Small intestine (tissue), 7 donors: ENCODE measurements at regions not wholly inside any gene's neighbourhood (a gene's known extent, or its start where the extent isn't known, plus 50 kb on each side); places are given as distances from the start of the nearest gene placed in this dataset.
A peak's percentile ranks its signal among the peaks of the same experiment; 100 is the strongest.

ENCODE experiments used
- DNase-seq, 2 donors: peaks; one replicate each; pipeline versions ENCODE4 v3.0.0 to v3.0.0-alpha.2; 2013
- FAIRE-seq: peaks from 2 replicates; lab custom pipeline; 2012; peaks lifted over from hg19 to GRCh38; lab: Jason Lieb, UNC
- H3K27ac ChIP-seq, 3 donors: one replicate each; pipeline ENCODE4 v1.5.1; 2013; ENCODE audit warnings: low read length in 2 of 3, mild to moderate bottlenecking in 2 of 3, control low read depth in 1 of 3, inconsistent platforms in 1 of 3, low read depth in 1 of 3, moderate library complexity in 1 of 3
- H3K27me3 ChIP-seq, 3 donors: one replicate each; pipeline ENCODE4 v1.6.1; 2013; ENCODE audit warnings: low read length in 3 of 3, inconsistent platforms in 1 of 3; ENCODE audit not compliant: control insufficient read depth in 3 of 3, insufficient read depth in 3 of 3
- H3K36me3 ChIP-seq, 3 donors: one replicate each; pipeline ENCODE4 v1.6.1; 2013; ENCODE audit warnings: low read length in 3 of 3, inconsistent platforms in 1 of 3, low read depth in 1 of 3, mild to moderate bottlenecking in 1 of 3, moderate library complexity in 1 of 3; ENCODE audit not compliant: control insufficient read depth in 3 of 3, insufficient read depth in 2 of 3
- H3K4me1 ChIP-seq, 3 donors: one replicate each; pipeline ENCODE4 v1.6.1; 2013; ENCODE audit warnings: low read length in 2 of 3, inconsistent platforms in 1 of 3, low read depth in 1 of 3, mild to moderate bottlenecking in 1 of 3, moderate library complexity in 1 of 3; ENCODE audit not compliant: control insufficient read depth in 3 of 3, insufficient read depth in 2 of 3
- H3K4me3 ChIP-seq, 3 donors: one replicate each; pipeline ENCODE4 v1.5.1; 2013; ENCODE audit warnings: low read length in 3 of 3, control low read depth in 1 of 3, inconsistent platforms in 1 of 3, low read depth in 1 of 3, mild to moderate bottlenecking in 1 of 3, moderate library complexity in 1 of 3
- H3K9me3 ChIP-seq, 2 donors: one replicate each; pipeline ENCODE4 v1.6.1; 2013; ENCODE audit warnings: low read depth in 1 of 2, low read length in 1 of 2; ENCODE audit not compliant: control insufficient read depth in 2 of 2, insufficient read depth in 1 of 2
- WGBS, 3 donors: extraction: QIAGEN DNeasy Blood & Tissue Kit; methylation state at CpG; one replicate each; pipeline ENCODE4 v1.1.7; 2013; 5-methylcytosine and 5-hydroxymethylcytosine counted together
- donor health status: healthy with polysubstance abuse.
- donor health status: control.
- donor health status: control.
- donor health status: Bipolar disorder and iron deficiency.
- donor health status: healthy.

GRCh38 chr12:67515679-67516340, 132.7 kb upstream of the DYRK2 start:
- DNase-seq (peak; percentile 54 to 64), FAIRE-seq (no peak)
- WGBS, 3 donors = 30 to 52% (median 35%) methylated on average over 10 of the region's 10 CpGs
- Histone ChIP-seq H3K4me3 (no peak overlapping the region), H3K4me1 (peaks cover 0 to 6% (median 4%) of the 10 kb centered on the region in 3 donors), H3K27ac (peak overlapping the region in 2 of 3 donors; percentile 32 to 76), H3K27me3 (no peaks in the 10 kb centered on the region), H3K36me3 (no peaks in the 10 kb centered on the region), H3K9me3 (no peaks in the 10 kb centered on the region)

GRCh38 chr12:67517181-67517887, 131.2 kb upstream of the DYRK2 start:
- H3K9me3 ChIP-seq = no peaks in the 10 kb centered on the region
- DNase-seq (no peak), FAIRE-seq (no peak)
- H3K4me3 ChIP-seq = no peak overlapping the region
- no peaks in the 10 kb centered on the region for H3K27me3 ChIP-seq
- no peaks in the 10 kb centered on the region for H3K36me3 ChIP-seq
- WGBS, 3 donors = 66 to 80% (median 68%) methylated on average over 16 of the region's 16 CpGs
- H3K27ac ChIP-seq = no peak overlapping the region
- peaks cover 0 to 6% (median 4%) of the 10 kb centered on the region in 3 donors for H3K4me1 ChIP-seq

- Histone ChIP-seq H3K9me3 (no peaks in the 10 kb centered on the region), H3K4me1 (peaks cover 0 to 6% (median 4%) of the 10 kb centered on the region in 3 donors), H3K27ac (no peak overlapping the region), H3K27me3 (no peaks in the 10 kb centered on the region), H3K4me3 (no peak overlapping the region), H3K36me3 (no peaks in the 10 kb centered on the region)
- no peak for DNase-seq
- WGBS, 3 donors = 83 to 86% (median 84%) methylated on average over 7 of the region's 7 CpGs
- FAIRE-seq = no peak
Measured at GRCh38 chr12:67519484-67520433, 128.8 kb upstream of the DYRK2 start.

- no peak for DNase-seq
- Histone ChIP-seq H3K36me3 (no peaks in the 10 kb centered on the region), H3K27ac (no peak overlapping the region), H3K4me1 (peaks cover 1 to 4% (median 3%) of the 10 kb centered on the region in 3 donors), H3K27me3 (no peaks in the 10 kb centered on the region), H3K4me3 (no peak overlapping the region), H3K9me3 (no peaks in the 10 kb centered on the region)
- FAIRE-seq = no peak
- 79 to 90% (median 86%) methylated on average over 3 of the region's 3 CpGs for WGBS, 3 donors
Measured at GRCh38 chr12:67520606-67521005, 127.9 kb upstream of the DYRK2 start.

- no peak overlapping the region for H3K27ac ChIP-seq
- no peak for FAIRE-seq
- H3K36me3 ChIP-seq = no peaks in the 10 kb centered on the region
- no peaks in the 10 kb centered on the region for H3K9me3 ChIP-seq
- H3K4me1 ChIP-seq = peaks cover 0 to 5% (median 0%) of the 10 kb centered on the region in 3 donors
- no peak overlapping the region for H3K4me3 ChIP-seq
- WGBS, 3 donors = 87 to 93% (median 87%) methylated on average over 5 of the region's 5 CpGs
- no peak for DNase-seq
- no peaks in the 10 kb centered on the region for H3K27me3 ChIP-seq
Measured at GRCh38 chr12:67522222-67522621, 126.3 kb upstream of the DYRK2 start.

- Histone ChIP-seq H3K4me1 (peaks cover 0 to 5% (median 0%) of the 10 kb centered on the region in 3 donors), H3K36me3 (no peaks in the 10 kb centered on the region), H3K9me3 (no peaks in the 10 kb centered on the region), H3K27ac (no peak overlapping the region), H3K4me3 (no peak overlapping the region), H3K27me3 (no peaks in the 10 kb centered on the region)
- no peak for FAIRE-seq
- 85 to 95% (median 89%) methylated on average over 6 of the region's 6 CpGs for WGBS, 3 donors
- DNase-seq = no peak
Measured at GRCh38 chr12:67523538-67523937, 125.0 kb upstream of the DYRK2 start.

- H3K36me3 ChIP-seq = no peaks in the 10 kb centered on the region
- no peak overlapping the region for H3K4me3 ChIP-seq
- no peak overlapping the region for H3K27ac ChIP-seq
- H3K4me1 ChIP-seq = peaks cover 0 to 5% (median 0%) of the 10 kb centered on the region in 3 donors
- H3K9me3 ChIP-seq = no peaks in the 10 kb centered on the region
- 82 to 89% (median 86%) methylated on average over 11 of the region's 11 CpGs for WGBS, 3 donors
- no peaks in the 10 kb centered on the region for H3K27me3 ChIP-seq
- no peak for DNase-seq
- no peak for FAIRE-seq
Measured at GRCh38 chr12:67524861-67525616, 123.5 kb upstream of the DYRK2 start.

- H3K36me3 ChIP-seq = no peaks in the 10 kb centered on the region
- H3K27me3 ChIP-seq = no peaks in the 10 kb centered on the region
- FAIRE-seq = no peak
- H3K4me3 ChIP-seq = no peak overlapping the region
- no peak overlapping the region for H3K27ac ChIP-seq
- no peaks in the 10 kb centered on the region for H3K9me3 ChIP-seq
- DNase-seq = no peak
- WGBS, 3 donors = 17 to 59% (median 33%) methylated on average over 1 of the region's 1 CpG
- H3K4me1 ChIP-seq = peaks cover 0 to 5% (median 0%) of the 10 kb centered on the region in 3 donors
Measured at GRCh38 chr12:67525617-67525884, 123.0 kb upstream of the DYRK2 start.
